NCI-H524 (cell line): ENCODE measurements at regions not wholly inside any gene's neighbourhood (a gene's known extent, or its start where the extent isn't known, plus 50 kb on each side); places are given as distances from the start of the nearest gene placed in this dataset.
A peak's percentile ranks its signal among the peaks of the same experiment; 100 is the strongest.

Source experiments
- DNase-seq, 2 experiments: peaks; one replicate each; lab custom pipeline; 2025; lab: John Stamatoyannopoulos, UW

GRCh38 chr17:73815474-73815873 is 171.2 kb upstream of the SDK2 start:
- DNase-seq: no peak

GRCh38 chr17:73819440-73820395 is 175.5 kb upstream of the SDK2 start:
- DNase-seq: no peak

GRCh38 chr17:73820686-73821448 is 176.6 kb upstream of the SDK2 start:
- DNase-seq: peak; percentile 38 to 76

GRCh38 chr17:73821665-73822064 is 177.4 kb upstream of the SDK2 start:
- DNase-seq: no peak

GRCh38 chr17:73822371-73822770 is 178.1 kb upstream of the SDK2 start:
- no peak for DNase-seq

GRCh38 chr17:73823684-73824083 is 179.4 kb upstream of the SDK2 start:
- DNase-seq: no peak

- no peak for DNase-seq
Observed at GRCh38 chr17:73824321-73824720, 180.1 kb upstream of the SDK2 start.

- DNase-seq: no peak
Observed at GRCh38 chr17:73826181-73826871, 182.1 kb upstream of the SDK2 start.

GRCh38 chr17:73826872-73827228 is 182.6 kb upstream of the SDK2 start:
- DNase-seq: no peak

- no peak for DNase-seq
Observed at GRCh38 chr17:73827627-73828291, 183.5 kb upstream of the SDK2 start.

GRCh38 chr17:73829676-73830280 is 185.5 kb upstream of the SDK2 start:
- no peak for DNase-seq

- no peak for DNase-seq
Observed at GRCh38 chr17:73831699-73832098, 187.5 kb upstream of the SDK2 start.

- no peak for DNase-seq
Observed at GRCh38 chr17:73833775-73834488, 189.7 kb upstream of the SDK2 start.

GRCh38 chr17:73834684-73835343 is 190.6 kb upstream of the SDK2 start:
- no peak for DNase-seq

GRCh38 chr17:73835605-73836004 is 191.4 kb upstream of the SDK2 start:
- no peak for DNase-seq

- peak; percentile 85 to 92 for DNase-seq
Observed at GRCh38 chr17:73838815-73839214, 194.6 kb upstream of the SDK2 start.

GRCh38 chr17:73840829-73841228 is 196.6 kb upstream of the SDK2 start:
- DNase-seq: no peak

GRCh38 chr17:73841431-73842060 is 197.3 kb upstream of the SDK2 start:
- peak in 1 of 2 experiments; percentile 81 for DNase-seq

GRCh38 chr17:73847952-73848351 is 203.7 kb upstream of the SDK2 start:
- no peak for DNase-seq

GRCh38 chr17:73850426-73850825 is 206.2 kb upstream of the SDK2 start:
- no peak for DNase-seq
